GM12878 (cell line): ENCODE measurements at regions not wholly inside any gene's neighbourhood (a gene's known extent, or its start where the extent isn't known, plus 50 kb on each side); places are given as distances from the start of the nearest gene placed in this dataset.
A peak's percentile ranks its signal among the peaks of the same experiment; 100 is the strongest.

Experiments used
- ATAC-seq: fragments of 200-7000 bp; cut with Tn5 transposase; 3 replicates; pipeline ENCODE4 v1.9.1; 2020; ENCODE audit warnings: mild to moderate bottlenecking, moderate library complexity
- BruUV-seq: library from RNA; stranded (reverse); fragments of 400-500 nt; replicated peaks from 2 replicates; lab custom pipeline; 2021; lab: Mats Ljungman, UMichigan
- CTCF ChIA-PET: fragments of 300-600 bp; sonication (Branson Sonifier 250); formaldehyde crosslinking; extraction: SDS; loops from one replicate; lab custom pipeline; 2021; ENCODE audit warnings: inconsistent platforms; lab: Yijun Ruan, JAX
- POLR2A ChIA-PET: fragments of 350-600 bp; formaldehyde crosslinking; extraction: SDS; loops from one replicate; lab custom pipeline; 2021; ENCODE audit warnings: inconsistent platforms; lab: Charles Lee
- RAD21 ChIA-PET: fragments of 300-600 bp; sonication (Branson Sonifier 250); formaldehyde crosslinking; loops from one replicate; lab custom pipeline; 2023; ENCODE audit warnings: antibody characterized with exemption; ENCODE audit not compliant: unreplicated experiment; lab: Charles Lee
- SMC1A ChIA-PET: fragments of 300-600 bp; sonication (Branson Sonifier 250); formaldehyde crosslinking; loops from one replicate; lab custom pipeline; 2023; ENCODE audit not compliant: unreplicated experiment, uncharacterized antibody; lab: Charles Lee
- DNase-seq: peaks from one replicate; pipeline ENCODE4 v3.0.0-alpha.2; 2011; ENCODE audit warnings: low read depth, low spot score
- FAIRE-seq: peaks from 3 replicates; lab custom pipeline; 2011; peaks lifted over from hg19 to GRCh38; lab: Jason Lieb, UNC
- H2AFZ ChIP-seq: 2 replicates; pipeline ENCODE4 v1.6.0; 2011; ENCODE audit warnings: low read depth, low read length, control low read depth; ENCODE audit not compliant: control insufficient read depth
- H3K27ac ChIP-seq: 2 replicates; pipeline ENCODE4 v1.5.1; 2011; ENCODE audit warnings: control low read depth; ENCODE audit not compliant: control insufficient read depth, insufficient read depth
- H3K27me3 ChIP-seq, 2 experiments: replicated peaks in 1 of 2; 2 replicates each; pipeline versions ENCODE4 v1.6.0 to v1.6.1; 2011; ENCODE audit warnings: low read length in 1 of 2; ENCODE audit not compliant: control insufficient read depth in 2 of 2, insufficient read depth in 2 of 2
- H3K36me3 ChIP-seq, 2 experiments: 2 replicates each; pipeline ENCODE4 v1.5.1; 2011; ENCODE audit warnings: low read length in 1 of 2; ENCODE audit not compliant: control insufficient read depth in 2 of 2, insufficient read depth in 2 of 2
- H3K4me1 ChIP-seq: 2 replicates; pipeline ENCODE4 v1.6.1; 2011; ENCODE audit warnings: mild to moderate bottlenecking, low read length, moderate library complexity, mixed read lengths; ENCODE audit not compliant: control insufficient read depth, insufficient read depth
- H3K4me2 ChIP-seq: 2 replicates; pipeline ENCODE4 v1.6.0; 2011; ENCODE audit warnings: control low read depth; ENCODE audit not compliant: control insufficient read depth, insufficient read depth
- H3K4me3 ChIP-seq: fragments of 200-600 bp; sonication (generic); 2 replicates; pipeline ENCODE4 v1.5.1; 2016
- H3K79me2 ChIP-seq: 2 replicates; pipeline ENCODE4 v1.6.0; 2011; ENCODE audit warnings: low read length; ENCODE audit not compliant: control insufficient read depth, insufficient read depth
- H3K9ac ChIP-seq: 2 replicates; pipeline ENCODE4 v1.8.0; 2011; ENCODE audit warnings: low read length, control low read depth, mixed read lengths; ENCODE audit not compliant: control insufficient read depth, insufficient read depth
- H3K9me3 ChIP-seq: replicated peaks from 3 replicates; pipeline ENCODE4 v1.5.1; 2011; ENCODE audit warnings: mild to moderate bottlenecking, low read length; ENCODE audit not compliant: control insufficient read depth, insufficient read depth
- H4K20me1 ChIP-seq: 2 replicates; pipeline ENCODE4 v1.6.0; 2011; ENCODE audit not compliant: control insufficient read depth, insufficient read depth
- CHD2 ChIP-seq: IDR thresholded peaks from 2 replicates; pipeline ENCODE4 v1.6.1; 2011; ENCODE audit warnings: low read depth, low read length, improper control_type of control experiment, borderline replicate concordance
- FOXK2 ChIP-seq: fragments of 450-650 bp; IDR thresholded peaks from 2 replicates; pipeline ENCODE4 v1.6.1; 2017; ENCODE audit warnings: mild to moderate bottlenecking, moderate library complexity
- GATAD2B ChIP-seq: fragments of 450-650 bp; conservative IDR thresholded peaks from 2 replicates; pipeline ENCODE4 v1.6.1; 2017; ENCODE audit warnings: low read depth, mild to moderate bottlenecking, moderate library complexity
- LARP7 ChIP-seq: fragments of 450-650 bp; IDR thresholded peaks from 2 replicates; pipeline ENCODE4 v1.6.1; 2017; ENCODE audit warnings: mild to moderate bottlenecking
- MEF2A ChIP-seq: IDR thresholded peaks from 2 replicates; pipeline ENCODE4 v1.6.1; 2011; ENCODE audit warnings: low read depth, mild to moderate bottlenecking, low read length, moderate library complexity; ENCODE audit not compliant: insufficient read depth
- PML ChIP-seq: IDR thresholded peaks from 2 replicates; pipeline ENCODE4 v1.6.1; 2012; ENCODE audit warnings: low read length, inconsistent platforms
- ZNF622 ChIP-seq: fragments of 450-650 bp; IDR thresholded peaks from 2 replicates; pipeline ENCODE4 v1.6.1; 2017; ENCODE audit warnings: mild to moderate bottlenecking, inconsistent platforms
- WGBS: methylation state at CpG from one replicate; pipeline ENCODE4 v1.1.6; 2016; ENCODE audit warnings: low lambda C conversion rate; ENCODE audit not compliant: insufficient replicate concordance, insufficient coverage; ENCODE audit errors: missing lambda C conversion rate; 5-methylcytosine and 5-hydroxymethylcytosine counted together
- in situ Hi-C: fragments of 300-500 bp; cut with MboI; formaldehyde crosslinking; loops from 9 replicates; pipeline ENCODE4 v1.14.3; 2018; ENCODE audit warnings: mixed read lengths
- intact Hi-C: fragments of 100-400 bp; cut with micrococcal nuclease; formaldehyde crosslinking; loops from one replicate; pipeline ENCODE4 v1.14.2; 2022; ENCODE audit not compliant: unreplicated experiment
- TF ChIP-seq, protein P1 (sequence below): fragments of 450-650 bp; IDR thresholded peaks from 2 replicates; pipeline ENCODE4 v1.6.1; 2017; ENCODE audit warnings: mild to moderate bottlenecking, low read depth, inconsistent platforms; ENCODE audit not compliant: poor library complexity, severe bottlenecking
- TF ChIP-seq, protein P2 (sequence below): IDR thresholded peaks from 2 replicates; pipeline ENCODE4 v1.6.1; 2011; ENCODE audit warnings: borderline replicate concordance, low read depth, mild to moderate bottlenecking, moderate library complexity, mixed read lengths, low read length; ENCODE audit not compliant: insufficient read depth; ENCODE audit errors: extremely low read length

DNA sequence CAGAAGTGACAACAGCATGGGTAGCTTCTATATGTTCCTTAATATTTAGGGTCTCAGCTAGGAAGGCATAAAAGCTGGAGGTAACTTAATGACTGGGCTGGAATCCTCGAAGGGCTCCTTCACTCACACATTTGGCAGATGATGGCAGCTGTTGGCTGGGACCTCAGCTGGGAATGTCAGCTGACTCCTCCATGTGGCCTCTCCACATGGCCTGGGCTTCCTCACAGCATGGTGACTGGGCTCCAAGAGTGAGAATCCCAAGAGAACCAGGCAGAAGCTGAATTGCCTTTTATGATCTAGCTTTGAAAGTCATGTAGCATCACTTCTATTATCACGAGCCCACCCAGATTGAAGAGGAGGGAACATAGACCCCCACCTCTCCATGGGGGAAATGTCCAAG, 54.9 kb downstream of the TET3 start:
- 75% methylated on average over 2 of the region's 2 CpGs for WGBS
- TF ChIP-seq, protein P1, sequence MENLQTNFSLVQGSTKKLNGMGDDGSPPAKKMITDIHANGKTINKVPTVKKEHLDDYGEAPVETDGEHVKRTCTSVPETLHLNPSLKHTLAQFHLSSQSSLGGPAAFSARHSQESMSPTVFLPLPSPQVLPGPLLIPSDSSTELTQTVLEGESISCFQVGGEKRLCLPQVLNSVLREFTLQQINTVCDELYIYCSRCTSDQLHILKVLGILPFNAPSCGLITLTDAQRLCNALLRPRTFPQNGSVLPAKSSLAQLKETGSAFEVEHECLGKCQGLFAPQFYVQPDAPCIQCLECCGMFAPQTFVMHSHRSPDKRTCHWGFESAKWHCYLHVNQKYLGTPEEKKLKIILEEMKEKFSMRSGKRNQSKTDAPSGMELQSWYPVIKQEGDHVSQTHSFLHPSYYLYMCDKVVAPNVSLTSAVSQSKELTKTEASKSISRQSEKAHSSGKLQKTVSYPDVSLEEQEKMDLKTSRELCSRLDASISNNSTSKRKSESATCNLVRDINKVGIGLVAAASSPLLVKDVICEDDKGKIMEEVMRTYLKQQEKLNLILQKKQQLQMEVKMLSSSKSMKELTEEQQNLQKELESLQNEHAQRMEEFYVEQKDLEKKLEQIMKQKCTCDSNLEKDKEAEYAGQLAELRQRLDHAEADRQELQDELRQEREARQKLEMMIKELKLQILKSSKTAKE, result no peak
- TF ChIP-seq GATAD2B, result no peak
- TF ChIP-seq ZNF622, result no peak
- no peak for TF ChIP-seq FOXK2
- TF ChIP-seq PML, result no peak
- TF ChIP-seq, protein P2, sequence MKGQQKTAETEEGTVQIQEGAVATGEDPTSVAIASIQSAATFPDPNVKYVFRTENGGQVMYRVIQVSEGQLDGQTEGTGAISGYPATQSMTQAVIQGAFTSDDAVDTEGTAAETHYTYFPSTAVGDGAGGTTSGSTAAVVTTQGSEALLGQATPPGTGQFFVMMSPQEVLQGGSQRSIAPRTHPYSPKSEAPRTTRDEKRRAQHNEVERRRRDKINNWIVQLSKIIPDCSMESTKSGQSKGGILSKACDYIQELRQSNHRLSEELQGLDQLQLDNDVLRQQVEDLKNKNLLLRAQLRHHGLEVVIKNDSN, result no peak
- TF ChIP-seq CHD2, result no peak
- no peak for TF ChIP-seq LARP7
- TF ChIP-seq MEF2A, result no peak
- DNase-seq (no peak), ATAC-seq (no peak), FAIRE-seq (no peak)
- SMC1A ChIA-PET, result interaction anchor here (0.9 to 3.5 kb wide), 7 partner anchors 9 to 64 kb away, joined by 3 to 17 read pairs (median 3); no protein-coding TSS in a partner anchor
- no peak overlapping the region for H3K4me3 ChIP-seq
- H3K9ac ChIP-seq, result no peak overlapping the region
- H3K36me3 ChIP-seq, result peaks cover 5 to 15% of the 10 kb centered on the region in 2 experiments; a peak in 3 of 4 replicates
- intact Hi-C loops (no loop called here), in situ Hi-C loops (no loop called here)
- no peaks in the 10 kb centered on the region for H3K27me3 ChIP-seq
- H4K20me1 ChIP-seq, result peaks cover 3% of the 10 kb centered on the region; the same call in 1 of the 2 replicates
- TSS peak; percentile 1 for BruUV-seq
- no peak overlapping the region for H2AFZ ChIP-seq
- RAD21 ChIA-PET, result interaction anchor here (1.4 to 2.7 kb wide), 2 partner anchors 13 to 40 kb away, joined by 5 to 10 read pairs; no protein-coding TSS in a partner anchor
- H3K9me3 ChIP-seq, result no peaks in the 10 kb centered on the region
- peak overlapping the region; percentile 7; the same call in 1 of the 2 replicates for H3K4me2 ChIP-seq
- no peak overlapping the region for H3K27ac ChIP-seq
- POLR2A ChIA-PET, result interaction anchor here (0.9 to 1.8 kb wide), 2 partner anchors 13 to 20 kb away, joined by 4 read pairs; no protein-coding TSS in a partner anchor
- peaks cover 95% of the 10 kb centered on the region for H3K79me2 ChIP-seq
- CTCF ChIA-PET, result interaction anchor here (0.6 to 1.0 kb wide), 3 partner anchors 9 to 98 kb away, joined by 3 to 6 read pairs (median 3); no protein-coding TSS in a partner anchor
- H3K4me1 ChIP-seq, result peaks cover 58% of the 10 kb centered on the region
